DOHH2 (cell line): ENCODE measurements at regions not wholly inside any gene's neighbourhood (a gene's known extent, or its start where the extent isn't known, plus 50 kb on each side); places are given as distances from the start of the nearest gene placed in this dataset.

Experiments
- H3F3A ChIP-seq: fragments of 200-600 bp; sonication (generic), shearing (Covaris generic); 2 replicates; pipeline ENCODE4 v1.6.0; 2016; ENCODE audit warnings: antibody characterized with exemption, mild to moderate bottlenecking; ENCODE audit not compliant: control insufficient read depth, insufficient read depth
- H3K27ac ChIP-seq: fragments of 200-600 bp; sonication (generic); 2 replicates; pipeline ENCODE4 v1.5.1; 2014; ENCODE audit warnings: low read depth, mild to moderate bottlenecking, low read length, moderate library complexity
- H3K27me3 ChIP-seq: fragments of 200-600 bp; sonication (generic); 2 replicates; pipeline ENCODE4 v1.6.1; 2014; ENCODE audit warnings: mild to moderate bottlenecking, low read length, mixed read lengths; ENCODE audit not compliant: control insufficient read depth
- H3K36me3 ChIP-seq: fragments of 200-600 bp; sonication (generic); 2 replicates; pipeline ENCODE4 v1.6.1; 2014; ENCODE audit warnings: mild to moderate bottlenecking, low read length, moderate library complexity, mixed read lengths; ENCODE audit not compliant: control insufficient read depth
- H3K4me1 ChIP-seq: fragments of 200-600 bp; sonication (generic); 2 replicates; pipeline ENCODE4 v1.6.1; 2014; ENCODE audit warnings: mild to moderate bottlenecking, low read length, mixed read lengths; ENCODE audit not compliant: control insufficient read depth
- H3K4me2 ChIP-seq: fragments of 200-600 bp; sonication (generic); 2 replicates; pipeline ENCODE4 v1.6.0; 2014; ENCODE audit warnings: mild to moderate bottlenecking, low read length, moderate library complexity
- H3K4me3 ChIP-seq: fragments of 200-600 bp; sonication (generic); 2 replicates; pipeline ENCODE4 v1.5.1; 2014; ENCODE audit warnings: mild to moderate bottlenecking, low read length, mixed read lengths
- H3K79me2 ChIP-seq: fragments of 200-600 bp; sonication (generic); 2 replicates; pipeline ENCODE4 v1.6.1; 2014; ENCODE audit warnings: mild to moderate bottlenecking, low read length, mixed read lengths; ENCODE audit not compliant: control insufficient read depth
- H3K9me2 ChIP-seq: fragments of 200-600 bp; sonication (generic); replicated peaks from 2 replicates; pipeline ENCODE4 v1.6.1; 2014; ENCODE audit warnings: mild to moderate bottlenecking, low read length, mixed read lengths; ENCODE audit not compliant: control insufficient read depth
- H3K9me3 ChIP-seq: fragments of 200-600 bp; sonication (generic); 2 replicates; pipeline ENCODE4 v1.6.1; 2014; ENCODE audit warnings: antibody characterized with exemption, low read length, mixed read lengths; ENCODE audit not compliant: control insufficient read depth, insufficient read depth
- H4K20me1 ChIP-seq: fragments of 200-600 bp; sonication (generic); 2 replicates; pipeline ENCODE4 v1.6.0; 2014; ENCODE audit warnings: low read depth, mild to moderate bottlenecking, antibody characterized with exemption, low read length, moderate library complexity; ENCODE audit not compliant: control insufficient read depth, insufficient read depth
- EZH2phosphoT487 ChIP-seq: fragments of 200-600 bp; sonication (generic); IDR thresholded peaks from 2 replicates; pipeline ENCODE4 v1.6.1; 2017; ENCODE audit warnings: borderline replicate concordance, mild to moderate bottlenecking, antibody characterized with exemption, low read length, moderate library complexity, mixed read lengths
- TF ChIP-seq, protein P1 (sequence below): fragments of 200-600 bp; sonication (generic); IDR thresholded peaks from one replicate; pipeline ENCODE4 v1.5.1; 2014; ENCODE audit warnings: antibody characterized with exemption, mild to moderate bottlenecking, low read depth, low read length; ENCODE audit not compliant: poor library complexity, severe bottlenecking

DNA sequence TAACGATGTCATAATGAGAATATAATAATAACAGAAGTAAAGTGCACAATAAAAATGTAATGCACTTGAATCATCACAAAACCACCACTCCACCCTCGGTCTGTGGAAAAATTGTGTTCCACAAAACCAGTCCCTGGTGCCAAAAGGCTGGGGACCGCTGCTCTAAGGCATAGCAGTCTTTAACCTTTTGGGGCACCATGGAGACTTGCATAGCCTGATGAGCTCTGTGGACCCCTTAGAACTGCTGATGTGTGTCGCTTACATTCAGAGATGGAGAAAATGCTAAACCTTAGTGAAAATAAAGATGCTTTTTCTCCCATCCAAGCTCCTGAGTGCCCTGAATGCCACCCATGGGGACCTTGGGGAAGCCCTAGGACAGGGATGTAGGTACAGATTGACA, 87.6 kb upstream of the SEPTIN5 start:
- no peak overlapping the region for H3K4me3 ChIP-seq
- 0 out of 2 replicates have a peak, but pooled peaks cover 3% of the 10 kb centered on the region for H3F3A ChIP-seq
- H3K36me3 ChIP-seq, result no peaks in the 10 kb centered on the region
- no peak overlapping the region for H3K27ac ChIP-seq
- H3K4me2 ChIP-seq, result no peak overlapping the region
- no peaks in the 10 kb centered on the region for H4K20me1 ChIP-seq
- peaks cover 17% of the 10 kb centered on the region for H3K4me1 ChIP-seq
- H3K9me3 ChIP-seq, result no peaks in the 10 kb centered on the region
- H3K27me3 ChIP-seq, result 0 out of 2 replicates have a peak, but pooled peaks cover 2% of the 10 kb centered on the region
- H3K9me2 ChIP-seq, result no peaks in the 10 kb centered on the region
- TF ChIP-seq EZH2phosphoT487, result no peak
- TF ChIP-seq, protein P1, sequence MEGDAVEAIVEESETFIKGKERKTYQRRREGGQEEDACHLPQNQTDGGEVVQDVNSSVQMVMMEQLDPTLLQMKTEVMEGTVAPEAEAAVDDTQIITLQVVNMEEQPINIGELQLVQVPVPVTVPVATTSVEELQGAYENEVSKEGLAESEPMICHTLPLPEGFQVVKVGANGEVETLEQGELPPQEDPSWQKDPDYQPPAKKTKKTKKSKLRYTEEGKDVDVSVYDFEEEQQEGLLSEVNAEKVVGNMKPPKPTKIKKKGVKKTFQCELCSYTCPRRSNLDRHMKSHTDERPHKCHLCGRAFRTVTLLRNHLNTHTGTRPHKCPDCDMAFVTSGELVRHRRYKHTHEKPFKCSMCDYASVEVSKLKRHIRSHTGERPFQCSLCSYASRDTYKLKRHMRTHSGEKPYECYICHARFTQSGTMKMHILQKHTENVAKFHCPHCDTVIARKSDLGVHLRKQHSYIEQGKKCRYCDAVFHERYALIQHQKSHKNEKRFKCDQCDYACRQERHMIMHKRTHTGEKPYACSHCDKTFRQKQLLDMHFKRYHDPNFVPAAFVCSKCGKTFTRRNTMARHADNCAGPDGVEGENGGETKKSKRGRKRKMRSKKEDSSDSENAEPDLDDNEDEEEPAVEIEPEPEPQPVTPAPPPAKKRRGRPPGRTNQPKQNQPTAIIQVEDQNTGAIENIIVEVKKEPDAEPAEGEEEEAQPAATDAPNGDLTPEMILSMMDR, result no peak
- H3K79me2 ChIP-seq, result no peaks in the 10 kb centered on the region

DNA sequence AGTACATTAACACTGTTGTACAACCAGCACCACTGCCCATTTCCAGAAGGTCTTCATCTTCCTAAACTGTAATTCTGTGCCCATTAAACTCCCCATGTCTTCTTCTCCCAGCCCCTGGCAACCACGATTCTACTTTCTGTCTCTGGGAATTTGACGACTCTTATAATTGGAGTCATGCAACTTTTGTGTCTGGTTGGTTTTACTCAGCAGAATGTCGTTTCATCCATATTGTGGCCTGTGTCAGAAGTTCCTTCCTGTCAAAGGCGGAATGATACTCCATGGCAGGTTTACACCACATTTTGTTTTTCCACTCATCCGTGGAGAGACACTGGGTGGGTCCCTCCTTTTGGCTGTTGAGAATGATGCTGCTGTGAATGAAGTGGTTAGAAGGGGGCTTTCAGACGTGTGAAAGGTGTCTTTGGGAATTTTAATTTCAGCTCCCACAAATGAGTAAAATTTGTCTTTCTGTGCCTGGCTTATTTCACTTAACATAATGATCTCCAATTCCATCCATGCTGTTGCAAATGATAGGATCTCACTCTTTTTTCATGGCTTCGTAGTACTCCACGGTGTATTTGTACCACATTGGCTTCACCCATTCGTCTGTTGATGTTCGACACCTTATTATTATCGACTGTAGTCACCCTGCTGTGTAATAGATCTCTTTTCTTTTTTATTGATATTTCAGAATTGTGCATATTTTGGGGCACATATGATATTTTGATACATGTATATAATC, 86.1 kb upstream of the SEPTIN5 start:
- Histone ChIP-seq H3K27me3 (no peaks in the 10 kb centered on the region), H3K36me3 (no peaks in the 10 kb centered on the region), H3K4me1 (peaks cover 2% of the 10 kb centered on the region; the same call in 1 of the 2 replicates), H4K20me1 (no peaks in the 10 kb centered on the region), H3K27ac (no peak overlapping the region), H3K79me2 (no peaks in the 10 kb centered on the region), H3K9me3 (no peaks in the 10 kb centered on the region), H3K4me3 (no peak overlapping the region), H3F3A (0 out of 2 replicates have a peak, but pooled peaks cover 2% of the 10 kb centered on the region), H3K4me2 (no peak overlapping the region), H3K9me2 (no peaks in the 10 kb centered on the region)
- no peak for TF ChIP-seq EZH2phosphoT487
- TF ChIP-seq, protein P1, result no peak

DNA sequence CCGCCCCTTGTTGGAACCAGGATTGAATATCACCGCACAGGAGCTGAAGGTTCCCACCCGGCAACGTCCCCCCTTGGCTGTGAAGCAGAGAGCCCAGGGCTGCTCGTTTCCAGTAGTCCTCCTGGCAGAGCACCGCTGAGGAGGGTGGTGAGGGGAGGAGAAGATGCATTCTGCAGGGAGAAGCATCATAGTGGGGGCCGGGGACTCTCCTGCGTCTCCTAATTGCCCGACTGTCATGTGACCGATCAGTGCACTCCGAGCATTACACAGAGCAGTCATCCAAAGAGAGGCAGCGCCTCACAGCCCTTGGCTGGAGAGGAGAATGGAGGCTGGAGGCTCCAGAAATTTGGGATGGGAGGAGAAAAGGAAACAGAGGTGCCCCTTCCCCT, 85.0 kb upstream of the SEPTIN5 start:
- H3K27me3 ChIP-seq, result no peaks in the 10 kb centered on the region
- no peaks in the 10 kb centered on the region for H4K20me1 ChIP-seq
- H3K4me3 ChIP-seq, result no peak overlapping the region
- H3K4me1 ChIP-seq, result no peaks in the 10 kb centered on the region
- H3K36me3 ChIP-seq, result no peaks in the 10 kb centered on the region
- TF ChIP-seq, protein P1, result no peak
- no peak for TF ChIP-seq EZH2phosphoT487
- no peaks in the 10 kb centered on the region for H3F3A ChIP-seq
- H3K79me2 ChIP-seq, result no peaks in the 10 kb centered on the region
- no peak overlapping the region for H3K27ac ChIP-seq
- no peaks in the 10 kb centered on the region for H3K9me2 ChIP-seq
- no peak overlapping the region for H3K4me2 ChIP-seq
- no peaks in the 10 kb centered on the region for H3K9me3 ChIP-seq
